Parathyroid adenoma (tissue), 2 donors: ENCODE measurements at regions not wholly inside any gene's neighbourhood (a gene's known extent, or its start where the extent isn't known, plus 50 kb on each side); places are given as distances from the start of the nearest gene placed in this dataset.

ENCODE experiments used
- H2AFZ ChIP-seq: fragments of 300-600 bp; sonication (generic); one replicate; pipeline ENCODE4 v1.7.0; 2017; ENCODE audit warnings: antibody characterized with exemption, mild to moderate bottlenecking
- H3K27ac ChIP-seq: fragments of 300-600 bp; sonication (generic); one replicate; pipeline ENCODE4 v1.7.0; 2017
- H3K27me3 ChIP-seq: fragments of 300-600 bp; sonication (generic); one replicate; pipeline ENCODE4 v1.7.0; 2017; ENCODE audit warnings: low read length; ENCODE audit not compliant: control insufficient read depth, insufficient read depth
- H3K36me3 ChIP-seq: fragments of 300-600 bp; sonication (generic); one replicate; pipeline ENCODE4 v1.7.0; 2017; ENCODE audit warnings: low read length; ENCODE audit not compliant: control insufficient read depth, insufficient read depth
- H3K4me1 ChIP-seq: fragments of 300-600 bp; sonication (generic); one replicate; pipeline ENCODE4 v1.7.0; 2017; ENCODE audit warnings: control low read depth
- H3K4me2 ChIP-seq: fragments of 300-600 bp; sonication (generic); one replicate; pipeline ENCODE4 v1.7.0; 2017; ENCODE audit warnings: low read length
- H3K4me3 ChIP-seq: fragments of 300-600 bp; sonication (generic); one replicate; pipeline ENCODE4 v1.7.0; 2017; ENCODE audit warnings: low read depth, low read length
- H3K79me2 ChIP-seq: fragments of 300-600 bp; sonication (generic); one replicate; pipeline ENCODE4 v1.7.0; 2017; ENCODE audit warnings: control low read depth
- H3K9ac ChIP-seq: fragments of 300-600 bp; sonication (generic); one replicate; pipeline ENCODE4 v1.7.0; 2017; ENCODE audit warnings: mild to moderate bottlenecking
- H3K9me3 ChIP-seq: fragments of 300-600 bp; sonication (generic); one replicate; pipeline ENCODE4 v1.7.0; 2017; ENCODE audit warnings: low read length; ENCODE audit not compliant: control insufficient read depth
- CTCF ChIP-seq: fragments of 300-600 bp; sonication (generic); IDR thresholded peaks from one replicate; pipeline ENCODE4 v1.7.0; 2017; ENCODE audit warnings: antibody characterized with exemption, mild to moderate bottlenecking
- donor health status: primary hyperparathyroidism.

- Histone ChIP-seq H3K9me3 (no peaks in the 10 kb centered on the region), H3K36me3 (no peaks in the 10 kb centered on the region), H2AFZ (no peak overlapping the region), H3K9ac (no peak overlapping the region), H3K27ac (no peak overlapping the region), H3K4me1 (no peaks in the 10 kb centered on the region), H3K4me2 (no peak overlapping the region), H3K79me2 (no peaks in the 10 kb centered on the region), H3K27me3 (no peaks in the 10 kb centered on the region), H3K4me3 (no peak overlapping the region)
- no peak for TF ChIP-seq CTCF
Observed at GRCh38 chr5:12825163-12825562, 920.9 kb upstream of the CTNND2 start.

- Histone ChIP-seq H3K4me2 (no peak overlapping the region), H3K4me1 (no peaks in the 10 kb centered on the region), H2AFZ (no peak overlapping the region), H3K9ac (no peak overlapping the region), H3K27me3 (no peaks in the 10 kb centered on the region), H3K27ac (no peak overlapping the region), H3K9me3 (no peaks in the 10 kb centered on the region), H3K36me3 (no peaks in the 10 kb centered on the region), H3K4me3 (no peak overlapping the region), H3K79me2 (no peaks in the 10 kb centered on the region)
- no peak for TF ChIP-seq CTCF
Observed at GRCh38 chr5:12805165-12805698, 901.0 kb upstream of the CTNND2 start.

- Histone ChIP-seq H3K4me3 (no peak overlapping the region), H3K27me3 (no peaks in the 10 kb centered on the region), H3K9ac (no peak overlapping the region), H3K4me1 (no peaks in the 10 kb centered on the region), H3K27ac (no peak overlapping the region), H2AFZ (no peak overlapping the region), H3K9me3 (no peaks in the 10 kb centered on the region), H3K4me2 (no peak overlapping the region), H3K36me3 (no peaks in the 10 kb centered on the region), H3K79me2 (no peaks in the 10 kb centered on the region)
- no peak for TF ChIP-seq CTCF
Observed at GRCh38 chr5:12799165-12799564, 894.9 kb upstream of the CTNND2 start.

- TF ChIP-seq CTCF = no peak
- Histone ChIP-seq H3K27me3 (no peaks in the 10 kb centered on the region), H3K27ac (no peak overlapping the region), H3K79me2 (no peaks in the 10 kb centered on the region), H2AFZ (no peak overlapping the region), H3K9ac (no peak overlapping the region), H3K4me2 (no peak overlapping the region), H3K9me3 (no peaks in the 10 kb centered on the region), H3K36me3 (no peaks in the 10 kb centered on the region), H3K4me3 (no peak overlapping the region), H3K4me1 (no peaks in the 10 kb centered on the region)
Observed at GRCh38 chr5:12795333-12795663, 891.1 kb upstream of the CTNND2 start.

- H3K4me3 ChIP-seq = no peak overlapping the region
- H3K4me1 ChIP-seq = no peaks in the 10 kb centered on the region
- no peaks in the 10 kb centered on the region for H3K9me3 ChIP-seq
- no peaks in the 10 kb centered on the region for H3K36me3 ChIP-seq
- H3K4me2 ChIP-seq = no peak overlapping the region
- no peak overlapping the region for H3K27ac ChIP-seq
- H3K9ac ChIP-seq = no peak overlapping the region
- TF ChIP-seq CTCF = no peak
- H3K27me3 ChIP-seq = no peaks in the 10 kb centered on the region
- H3K79me2 ChIP-seq = no peaks in the 10 kb centered on the region
- no peak overlapping the region for H2AFZ ChIP-seq
Observed at GRCh38 chr5:12794476-12795332, 890.5 kb upstream of the CTNND2 start.
